Left lung (tissue), 4 donors: ENCODE measurements at regions not wholly inside any gene's neighbourhood (a gene's known extent, or its start where the extent isn't known, plus 50 kb on each side); places are given as distances from the start of the nearest gene placed in this dataset.
A peak's percentile ranks its signal among the peaks of the same experiment; 100 is the strongest.

Experiments
- ATAC-seq: fragments of 200-7000 bp; cut with Tn5 transposase; one replicate; pipeline ENCODE4 v1.9.1; 2020; ENCODE audit warnings: moderate library complexity
- DNase-seq, 4 donors: peaks; one replicate each; pipeline ENCODE4 v3.0.0-alpha.2; 2013 to 2020
- H3K27ac ChIP-seq, 2 donors: fragments of 200-600 bp; sonication (generic) in 1 of 2; one replicate each; pipeline versions ENCODE4 v1.5.0 to v1.8.0; 2020 to 2021
- H3K27me3 ChIP-seq, 2 donors: fragments of 200-600 bp; sonication (generic) in 1 of 2; one replicate each; pipeline versions ENCODE4 v1.5.0 to v1.8.0; 2020 to 2021
- H3K36me3 ChIP-seq, 2 donors: fragments of 200-600 bp; sonication (generic) in 1 of 2; one replicate each; pipeline versions ENCODE4 v1.5.0 to v1.8.0; 2020 to 2021
- H3K4me1 ChIP-seq, 2 donors: fragments of 200-600 bp; one replicate each; pipeline ENCODE4 v1.8.0; 2021
- H3K4me3 ChIP-seq, 2 donors: fragments of 200-600 bp; sonication (generic) in 1 of 2; one replicate each; pipeline versions ENCODE4 v1.5.0 to v1.8.0; 2020 to 2021; ENCODE audit warnings: mild to moderate bottlenecking in 1 of 2
- H3K9me3 ChIP-seq, 2 donors: fragments of 200-600 bp; sonication (generic) in 1 of 2; one replicate each; pipeline versions ENCODE4 v1.5.0 to v1.8.0; 2020 to 2021
- intact Hi-C, 2 donors: fragments of 100-400 bp; cut with DNase I; formaldehyde crosslinking; loops; one replicate each; pipeline versions ENCODE4 v1.11.2 to v1.14.2; 2022
- TF ChIP-seq, protein P1 (sequence below), 2 donors: fragments of 200-600 bp; sonication (generic) in 1 of 2; IDR thresholded peaks; one replicate each; pipeline versions ENCODE4 v1.5.0 to v1.8.0; 2021; ENCODE audit warnings: antibody characterized with exemption in 2 of 2
- donor health status: DM: no; HTN: yes; CAD: no.
- donor health status: DM: no; HTN: no; CAD: no.

DNA sequence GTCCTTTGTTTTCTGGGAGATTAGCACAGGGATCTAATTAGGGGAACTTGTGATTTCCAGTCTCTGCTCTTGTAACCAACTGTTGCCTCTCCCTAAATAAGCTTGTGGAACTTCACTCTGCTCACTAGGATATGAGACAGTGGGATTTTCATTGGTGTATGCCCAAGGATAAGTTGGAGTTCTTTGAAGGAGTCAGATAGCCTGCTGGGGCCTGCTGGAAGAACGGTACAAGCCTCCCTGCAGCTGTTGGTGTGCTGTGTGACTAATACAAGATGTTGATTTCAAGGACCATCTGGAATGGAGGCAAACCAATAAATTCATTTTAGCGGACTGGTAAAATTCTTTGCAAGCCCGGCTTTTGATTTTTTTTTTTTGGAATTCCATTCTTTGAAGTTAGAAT, 167.0 kb downstream of the AASDH start:
- ATAC-seq (no peak), DNase-seq (no peak)
- intact Hi-C loops: no loop called here
- no peaks in the 10 kb centered on the region for H3K36me3 ChIP-seq
- H3K9me3 ChIP-seq: no peaks in the 10 kb centered on the region
- H3K4me3 ChIP-seq: no peak overlapping the region
- no peak overlapping the region for H3K27ac ChIP-seq
- H3K4me1 ChIP-seq: no peaks in the 10 kb centered on the region
- H3K27me3 ChIP-seq: no peaks in the 10 kb centered on the region
- TF ChIP-seq, protein P1, sequence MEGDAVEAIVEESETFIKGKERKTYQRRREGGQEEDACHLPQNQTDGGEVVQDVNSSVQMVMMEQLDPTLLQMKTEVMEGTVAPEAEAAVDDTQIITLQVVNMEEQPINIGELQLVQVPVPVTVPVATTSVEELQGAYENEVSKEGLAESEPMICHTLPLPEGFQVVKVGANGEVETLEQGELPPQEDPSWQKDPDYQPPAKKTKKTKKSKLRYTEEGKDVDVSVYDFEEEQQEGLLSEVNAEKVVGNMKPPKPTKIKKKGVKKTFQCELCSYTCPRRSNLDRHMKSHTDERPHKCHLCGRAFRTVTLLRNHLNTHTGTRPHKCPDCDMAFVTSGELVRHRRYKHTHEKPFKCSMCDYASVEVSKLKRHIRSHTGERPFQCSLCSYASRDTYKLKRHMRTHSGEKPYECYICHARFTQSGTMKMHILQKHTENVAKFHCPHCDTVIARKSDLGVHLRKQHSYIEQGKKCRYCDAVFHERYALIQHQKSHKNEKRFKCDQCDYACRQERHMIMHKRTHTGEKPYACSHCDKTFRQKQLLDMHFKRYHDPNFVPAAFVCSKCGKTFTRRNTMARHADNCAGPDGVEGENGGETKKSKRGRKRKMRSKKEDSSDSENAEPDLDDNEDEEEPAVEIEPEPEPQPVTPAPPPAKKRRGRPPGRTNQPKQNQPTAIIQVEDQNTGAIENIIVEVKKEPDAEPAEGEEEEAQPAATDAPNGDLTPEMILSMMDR (IDR thresholded peaks at IDR 0.05): no peak

DNA sequence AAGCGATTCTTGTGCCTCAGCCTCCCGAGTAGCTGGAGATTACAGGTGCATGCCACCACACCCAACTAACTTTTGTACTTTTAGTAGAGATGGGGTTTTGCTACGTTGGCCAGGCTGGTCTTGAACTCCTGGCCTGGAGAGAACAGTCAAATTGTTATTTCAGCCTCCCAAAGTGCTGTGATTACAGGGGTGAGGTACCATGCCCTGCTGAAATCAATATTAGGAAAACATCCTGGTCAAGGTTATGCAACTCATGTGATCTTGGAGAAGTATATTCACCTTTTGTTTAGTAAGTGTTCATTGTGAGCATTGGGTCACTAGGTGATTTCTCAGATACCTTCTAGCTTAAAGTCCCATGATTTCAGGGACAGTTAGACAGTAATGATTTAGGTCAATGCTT, 167.8 kb downstream of the AASDH start:
- H3K27ac ChIP-seq: no peak overlapping the region
- intact Hi-C loops: no loop called here
- H3K9me3 ChIP-seq: no peaks in the 10 kb centered on the region
- TF ChIP-seq, protein P1 (IDR thresholded peaks at IDR 0.05): no peak
- no peaks in the 10 kb centered on the region for H3K36me3 ChIP-seq
- H3K4me3 ChIP-seq: no peak overlapping the region
- H3K27me3 ChIP-seq: no peaks in the 10 kb centered on the region
- ATAC-seq (no peak), DNase-seq (no peak)
- H3K4me1 ChIP-seq: no peaks in the 10 kb centered on the region

GRCh38 chr4:56218230-56218895, 168.9 kb downstream of the AASDH start:
- no peak for ATAC-seq
- no peaks in the 10 kb centered on the region for H3K4me1 ChIP-seq
- no peak overlapping the region for H3K4me3 ChIP-seq
- no peak for DNase-seq
- TF ChIP-seq, protein P1 (IDR thresholded peaks at IDR 0.05): no peak
- H3K36me3 ChIP-seq: no peaks in the 10 kb centered on the region
- H3K27ac ChIP-seq: no peak overlapping the region
- intact Hi-C loops: no loop called here
- no peaks in the 10 kb centered on the region for H3K9me3 ChIP-seq
- H3K27me3 ChIP-seq: no peaks in the 10 kb centered on the region

DNA sequence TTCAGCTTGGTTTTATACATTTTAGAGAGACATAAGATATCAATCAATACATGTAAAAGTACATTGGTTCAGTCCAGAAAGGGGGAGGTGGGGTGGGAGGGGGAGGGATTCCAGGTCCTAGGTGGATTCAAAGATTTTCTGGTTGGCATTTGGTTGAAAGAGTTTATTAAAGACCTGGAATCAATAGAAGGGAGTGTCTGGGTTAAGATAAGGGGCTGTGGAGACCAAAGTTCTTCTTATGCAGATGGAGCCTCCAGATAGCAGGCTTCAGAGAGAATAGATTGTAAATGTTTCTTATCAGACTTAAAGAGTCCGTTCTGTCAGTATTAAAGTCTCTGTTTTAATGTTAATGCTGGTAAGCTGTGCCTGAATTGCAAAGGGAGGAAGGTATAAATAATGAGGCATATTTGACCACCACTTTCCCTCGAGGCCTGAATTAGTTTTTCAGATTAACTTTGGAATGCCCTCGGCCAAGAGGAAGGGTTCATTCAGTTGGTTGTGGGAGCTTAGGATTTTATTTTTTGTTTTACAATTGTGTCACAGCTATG, 169.9 kb downstream of the AASDH start:
- H3K4me3 ChIP-seq: no peak overlapping the region
- DNase-seq (no peak), ATAC-seq (no peak)
- TF ChIP-seq, protein P1 (IDR thresholded peaks at IDR 0.05): no peak
- no peaks in the 10 kb centered on the region for H3K27me3 ChIP-seq
- no peaks in the 10 kb centered on the region for H3K9me3 ChIP-seq
- intact Hi-C loops: no loop called here
- H3K27ac ChIP-seq: no peak overlapping the region
- H3K36me3 ChIP-seq: no peaks in the 10 kb centered on the region
- no peaks in the 10 kb centered on the region for H3K4me1 ChIP-seq

DNA sequence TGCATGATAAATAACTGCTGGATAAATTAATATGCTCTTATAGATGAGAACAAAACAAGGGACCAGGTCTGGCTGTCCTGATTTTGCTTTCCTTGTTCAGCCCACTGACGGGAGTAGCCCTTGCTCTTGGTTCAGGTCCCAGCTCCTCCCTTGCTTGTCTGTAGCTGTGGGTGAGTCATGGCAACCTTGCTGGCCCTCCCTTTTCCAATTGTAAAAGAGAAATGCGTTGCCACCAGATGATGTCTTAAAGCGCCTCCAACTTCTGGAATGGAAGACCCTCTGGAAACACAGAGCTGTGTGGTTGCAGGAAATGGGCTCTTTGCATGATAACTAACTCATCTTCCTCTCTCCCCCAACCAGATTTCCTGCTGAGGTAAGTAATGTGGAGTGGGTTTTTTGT, 171.4 kb downstream of the AASDH start:
- peak; percentile 59 for ATAC-seq
- no peaks in the 10 kb centered on the region for H3K36me3 ChIP-seq
- H3K4me3 ChIP-seq: no peak overlapping the region
- no peaks in the 10 kb centered on the region for H3K27me3 ChIP-seq
- no peak for DNase-seq
- TF ChIP-seq, protein P1 (IDR thresholded peaks at IDR 0.05): no peak
- H3K9me3 ChIP-seq: peaks cover 0 to 12% of the 10 kb centered on the region in 2 donors
- H3K4me1 ChIP-seq: no peaks in the 10 kb centered on the region
- H3K27ac ChIP-seq: no peak overlapping the region
- intact Hi-C loops: no loop called here
